Fibroblast of villous mesenchyme (primary cell): ENCODE measurements at regions not wholly inside any gene's neighbourhood (a gene's known extent, or its start where the extent isn't known, plus 50 kb on each side); places are given as distances from the start of the nearest gene placed in this dataset.

Source experiments
- DNase-seq: peaks from one replicate; pipeline ENCODE4 v3.0.0-alpha.2; 2010; ENCODE audit warnings: low read depth
- H3K4me3 ChIP-seq: 2 replicates; pipeline ENCODE4 v1.5.1; 2011; ENCODE audit warnings: low read depth, mild to moderate bottlenecking, low read length
- TF ChIP-seq, protein P1 (sequence below): IDR thresholded peaks from 2 replicates; pipeline ENCODE4 v1.5.1; 2012; ENCODE audit warnings: low read depth, mild to moderate bottlenecking, low read length; ENCODE audit not compliant: insufficient read depth

DNA sequence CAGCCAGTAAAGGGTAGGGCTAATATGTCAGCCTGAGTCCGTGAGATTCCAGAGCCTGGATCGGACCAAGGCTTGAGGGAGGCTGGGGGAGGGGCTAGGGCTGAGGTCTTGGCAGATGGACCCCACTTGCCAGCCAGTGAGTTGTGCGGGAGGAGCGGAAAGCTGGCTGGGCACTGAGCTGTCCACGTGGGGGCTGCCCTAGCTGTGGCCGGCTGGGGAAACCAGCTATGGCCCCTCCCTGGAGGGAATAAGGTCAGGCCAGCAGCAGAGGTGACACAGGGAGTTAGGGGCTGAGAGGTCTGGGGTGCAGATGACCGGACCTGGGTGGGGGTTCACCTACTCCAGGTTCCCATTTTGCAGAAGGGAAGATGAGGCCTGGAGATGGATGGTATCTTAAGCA is 77.3 kb downstream of the UNCX start:
- TF ChIP-seq, protein P1, sequence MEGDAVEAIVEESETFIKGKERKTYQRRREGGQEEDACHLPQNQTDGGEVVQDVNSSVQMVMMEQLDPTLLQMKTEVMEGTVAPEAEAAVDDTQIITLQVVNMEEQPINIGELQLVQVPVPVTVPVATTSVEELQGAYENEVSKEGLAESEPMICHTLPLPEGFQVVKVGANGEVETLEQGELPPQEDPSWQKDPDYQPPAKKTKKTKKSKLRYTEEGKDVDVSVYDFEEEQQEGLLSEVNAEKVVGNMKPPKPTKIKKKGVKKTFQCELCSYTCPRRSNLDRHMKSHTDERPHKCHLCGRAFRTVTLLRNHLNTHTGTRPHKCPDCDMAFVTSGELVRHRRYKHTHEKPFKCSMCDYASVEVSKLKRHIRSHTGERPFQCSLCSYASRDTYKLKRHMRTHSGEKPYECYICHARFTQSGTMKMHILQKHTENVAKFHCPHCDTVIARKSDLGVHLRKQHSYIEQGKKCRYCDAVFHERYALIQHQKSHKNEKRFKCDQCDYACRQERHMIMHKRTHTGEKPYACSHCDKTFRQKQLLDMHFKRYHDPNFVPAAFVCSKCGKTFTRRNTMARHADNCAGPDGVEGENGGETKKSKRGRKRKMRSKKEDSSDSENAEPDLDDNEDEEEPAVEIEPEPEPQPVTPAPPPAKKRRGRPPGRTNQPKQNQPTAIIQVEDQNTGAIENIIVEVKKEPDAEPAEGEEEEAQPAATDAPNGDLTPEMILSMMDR = no peak
- no peak for DNase-seq
- no peak overlapping the region for H3K4me3 ChIP-seq

DNA sequence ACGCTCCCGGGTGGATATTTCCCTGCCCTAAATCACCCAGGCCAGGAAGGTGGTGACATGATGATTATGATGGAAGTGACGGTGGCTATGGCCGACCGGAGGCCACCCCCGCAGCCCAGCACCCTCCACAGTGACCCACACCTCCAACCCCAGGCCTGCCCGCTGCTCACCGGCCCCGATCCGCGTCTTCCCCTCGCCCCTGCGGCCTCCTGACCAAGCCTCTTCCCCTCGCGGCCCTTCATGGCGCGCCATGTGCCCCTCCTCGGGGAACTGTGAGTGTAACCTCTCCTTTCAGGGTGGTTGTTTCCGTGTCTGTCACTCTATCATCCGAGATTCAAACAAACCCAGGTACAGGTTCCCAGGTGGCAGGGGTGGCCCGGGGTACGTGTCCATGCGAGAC is 78.3 kb downstream of the UNCX start:
- TF ChIP-seq, protein P1 = no peak
- DNase-seq = no peak
- H3K4me3 ChIP-seq = no peak overlapping the region

DNA sequence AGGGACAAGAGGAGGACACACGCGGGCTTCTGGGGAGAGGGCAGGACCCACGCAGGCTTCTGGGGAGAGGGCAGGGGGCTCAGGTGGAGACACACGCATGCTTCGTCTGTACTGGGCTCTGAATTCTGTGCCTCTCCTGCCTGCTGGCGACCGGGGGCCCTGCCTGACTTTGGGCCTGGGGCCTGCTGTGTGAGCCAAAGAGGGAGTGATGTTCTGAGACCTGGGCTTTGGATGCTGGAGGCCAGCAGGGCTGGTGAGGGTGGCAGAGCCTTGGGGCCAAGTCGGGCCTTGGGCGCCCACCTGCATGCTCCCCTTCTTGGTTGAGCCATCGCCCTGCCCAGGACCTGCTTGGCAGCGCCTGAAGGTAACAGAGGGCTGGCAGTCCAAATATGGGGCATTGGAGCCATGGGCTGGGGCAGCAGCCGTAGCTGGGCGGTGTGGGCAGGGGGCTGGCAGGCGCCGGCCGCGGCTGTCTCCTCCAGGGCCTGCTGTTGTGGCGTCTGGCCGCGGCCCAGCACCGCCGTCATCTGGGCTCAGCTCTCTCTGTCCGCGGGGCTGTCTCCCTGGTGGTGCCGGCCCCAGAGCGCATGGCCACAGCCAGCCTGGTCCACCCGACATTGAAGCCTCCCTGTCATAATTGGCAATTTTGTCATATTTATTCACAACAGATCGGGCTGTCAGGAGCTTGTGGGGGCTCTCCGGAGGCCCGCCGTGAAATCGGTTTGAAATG is 78.9 kb downstream of the UNCX start:
- no peak overlapping the region for H3K4me3 ChIP-seq
- no peak for DNase-seq
- TF ChIP-seq, protein P1 = no peak

DNA sequence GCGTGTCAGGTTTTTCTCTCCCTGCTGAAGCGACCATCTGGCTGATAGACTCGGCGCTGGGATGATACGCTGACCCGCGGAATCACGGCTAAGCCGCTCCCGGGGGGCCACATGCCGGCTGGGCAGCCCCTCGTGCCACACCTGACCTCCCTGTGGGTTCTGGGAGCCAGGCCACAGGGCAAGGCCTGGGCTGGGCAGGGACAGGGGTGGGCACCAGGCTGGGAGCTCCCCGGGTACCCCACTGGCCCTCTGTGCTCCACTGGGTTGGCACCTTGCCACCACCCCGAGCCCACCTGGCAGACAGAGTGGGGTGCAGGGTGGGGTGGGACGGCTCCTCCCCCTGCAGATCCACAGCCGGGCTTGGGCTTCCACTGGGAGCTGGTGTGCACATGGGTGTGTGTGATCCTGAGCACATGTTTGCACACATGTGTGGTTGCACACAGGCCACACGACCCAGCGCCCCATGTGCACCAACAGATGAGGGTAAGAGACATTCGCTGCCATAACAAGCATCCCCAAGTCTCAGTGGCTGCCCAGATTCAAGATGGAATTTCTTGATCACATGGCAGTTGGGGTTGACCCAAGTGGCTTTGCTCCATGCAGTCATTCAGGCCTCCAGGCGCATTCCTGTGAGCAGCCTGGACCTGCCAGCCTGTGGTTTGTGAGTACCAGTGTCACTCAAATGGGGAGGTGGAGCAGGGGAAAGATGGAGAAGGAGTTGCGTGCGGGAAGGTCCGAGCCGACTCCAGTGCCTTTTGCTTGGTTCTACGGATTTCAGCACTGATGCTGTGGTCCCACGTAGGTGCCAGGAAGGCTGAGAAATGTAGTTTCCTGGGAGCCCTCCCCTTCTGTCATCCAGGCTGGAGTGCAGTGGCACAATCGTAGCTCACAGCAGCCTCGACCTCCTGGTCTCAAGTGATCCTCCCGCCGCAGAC is 79.7 kb downstream of the UNCX start:
- TF ChIP-seq, protein P1 = no peak
- no peak overlapping the region for H3K4me3 ChIP-seq
- no peak for DNase-seq

DNA sequence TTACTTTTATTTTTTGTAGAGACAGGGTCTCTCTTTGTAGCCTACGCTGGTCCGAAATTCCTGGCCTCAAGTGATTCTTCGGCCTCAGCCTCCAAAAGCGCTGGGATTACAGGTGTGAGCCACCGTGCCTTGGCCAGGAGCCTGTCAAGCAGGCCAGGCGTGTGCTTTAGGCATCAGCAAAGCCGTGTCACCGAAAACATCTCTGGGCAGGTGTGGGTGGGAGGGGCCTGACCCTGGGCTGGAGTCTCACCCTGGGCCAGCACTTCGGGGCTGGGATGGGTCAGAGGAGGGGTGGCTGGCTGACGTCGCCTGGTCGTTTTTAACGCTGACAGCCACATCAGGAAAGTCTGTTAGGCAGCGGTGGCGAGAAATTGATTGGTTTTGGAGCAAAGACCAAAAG is 80.9 kb downstream of the UNCX start:
- no peak overlapping the region for H3K4me3 ChIP-seq
- no peak for DNase-seq
- TF ChIP-seq, protein P1 = no peak

DNA sequence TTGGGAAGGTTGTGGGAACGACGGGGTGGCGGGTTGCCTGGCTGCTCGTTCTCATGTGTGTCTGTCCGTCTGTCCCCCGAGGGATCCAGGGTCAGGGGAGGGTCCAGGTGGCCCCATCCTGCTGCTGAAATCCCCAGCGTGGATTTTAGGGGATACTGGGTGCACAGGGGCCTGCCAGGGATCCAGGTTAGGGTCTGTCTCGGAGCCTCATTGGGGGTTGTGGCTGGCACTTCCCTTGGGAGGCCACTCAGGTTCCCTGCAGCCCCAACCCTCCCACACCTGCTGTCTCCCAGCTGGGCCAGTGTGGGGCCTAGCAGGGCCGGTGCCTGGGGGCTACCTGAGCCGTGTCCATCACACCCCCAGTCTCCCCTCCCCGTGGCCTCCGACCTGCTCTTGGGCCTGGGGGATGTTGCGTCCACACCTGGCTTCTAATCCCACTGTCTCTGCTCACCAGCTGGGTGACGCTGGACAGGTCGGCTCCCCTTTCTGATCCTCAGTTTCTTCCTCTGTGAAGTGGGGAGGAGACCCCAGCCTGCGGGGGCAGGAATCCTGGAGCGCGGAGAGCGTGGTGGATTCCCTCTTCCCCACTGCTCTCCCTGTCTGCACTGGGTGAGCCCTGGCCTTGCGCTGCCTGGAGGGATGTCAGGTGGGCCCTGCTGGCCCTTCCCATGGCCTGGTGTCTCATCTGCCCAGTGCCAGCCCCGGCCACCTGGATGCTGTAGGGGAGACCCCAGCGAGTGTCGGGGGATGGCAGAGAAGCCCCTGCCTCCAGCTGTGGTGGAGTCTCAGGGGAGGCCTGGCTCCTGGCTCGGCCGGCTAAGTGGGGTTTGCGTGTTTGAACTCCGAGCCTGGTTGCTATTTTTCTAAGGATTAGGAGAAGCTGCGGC is 81.6 kb downstream of the UNCX start:
- no peak for DNase-seq
- H3K4me3 ChIP-seq = no peak overlapping the region
- TF ChIP-seq, protein P1 = no peak
